GM12872 (cell line): ENCODE measurements at regions not wholly inside any gene's neighbourhood (a gene's known extent, or its start where the extent isn't known, plus 50 kb on each side); places are given as distances from the start of the nearest gene placed in this dataset.

Experiments
- CTCF ChIP-seq: IDR thresholded peaks from 3 replicates; pipeline ENCODE4 v1.5.1; 2011; ENCODE audit warnings: low read depth, mild to moderate bottlenecking, low read length, moderate library complexity; ENCODE audit not compliant: insufficient read depth

GRCh38 chr6:156646496-156646895 lies 130.7 kb upstream of the ARID1B start:
- no peak for TF ChIP-seq CTCF

DNA sequence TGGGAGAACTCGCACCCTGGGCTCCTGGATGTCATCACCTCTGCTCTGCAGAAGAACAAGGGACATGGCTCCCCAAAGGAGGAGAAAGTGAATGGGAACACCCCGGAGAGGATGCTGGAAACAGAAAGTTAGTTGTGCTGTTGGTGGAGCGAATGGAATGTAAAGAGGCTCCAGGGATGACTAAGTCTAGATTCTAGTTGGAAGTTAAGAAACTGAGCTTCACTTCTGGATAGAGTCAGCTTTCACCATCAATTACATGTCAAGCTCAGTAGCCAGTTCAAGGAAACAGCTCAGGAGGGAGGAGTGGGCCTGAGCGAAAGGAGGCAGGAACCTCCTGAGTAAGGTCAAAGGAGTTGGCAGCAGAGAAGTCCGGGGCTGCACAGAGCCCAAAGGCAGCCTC lies 132.1 kb upstream of the ARID1B start:
- no peak for TF ChIP-seq CTCF

GRCh38 chr6:156639009-156639721 lies 138.0 kb upstream of the ARID1B start:
- no peak for TF ChIP-seq CTCF

- no peak for TF ChIP-seq CTCF
Measured at GRCh38 chr6:156638581-156638980, 138.6 kb upstream of the ARID1B start.

GRCh38 chr6:156634951-156635371 lies 142.2 kb upstream of the ARID1B start:
- TF ChIP-seq CTCF: no peak

DNA sequence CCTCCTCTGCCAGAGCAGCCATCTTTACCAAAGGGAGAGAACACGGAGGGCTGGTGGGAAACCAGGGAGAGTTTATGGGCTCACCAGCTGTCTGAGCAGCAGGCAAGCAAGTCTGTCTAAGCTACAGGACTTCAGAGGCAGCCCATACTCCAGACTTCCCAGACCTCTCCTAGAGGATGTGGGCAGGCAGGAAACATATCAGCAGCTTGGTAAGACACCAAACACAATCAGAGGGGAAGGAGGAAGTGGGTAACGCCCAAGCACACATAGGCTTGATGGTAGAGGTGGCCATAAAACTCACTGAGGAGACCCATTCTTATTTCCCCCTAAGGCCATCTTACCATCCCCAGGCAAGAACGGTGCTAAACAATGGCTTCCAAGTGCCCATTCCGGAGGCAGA lies 143.1 kb upstream of the ARID1B start:
- TF ChIP-seq CTCF: no peak

DNA sequence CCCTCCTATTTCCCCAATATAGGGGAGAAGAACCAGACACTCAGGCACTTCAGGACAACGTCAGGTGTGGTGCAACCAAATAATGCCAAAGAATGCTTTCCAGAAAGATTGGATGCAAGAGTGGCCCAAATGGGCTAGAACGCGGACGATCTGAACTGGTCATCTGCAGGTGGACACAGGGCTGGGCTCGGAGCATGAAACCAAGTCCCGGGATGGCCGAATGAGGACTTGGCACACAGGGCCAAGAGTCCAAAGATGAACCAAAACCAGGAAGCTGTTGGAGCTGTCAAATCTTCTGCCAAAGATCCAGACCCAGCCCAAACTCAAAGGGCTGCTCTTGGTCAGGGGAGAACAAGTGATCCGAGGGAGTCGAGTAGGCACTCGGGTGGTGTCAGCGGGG lies 143.9 kb upstream of the ARID1B start:
- TF ChIP-seq CTCF: no peak
